Pancreas (tissue), 10 donors: ENCODE measurements at regions not wholly inside any gene's neighbourhood (a gene's known extent, or its start where the extent isn't known, plus 50 kb on each side); places are given as distances from the start of the nearest gene placed in this dataset.
"Not testable (repeated sequence)": the region's sequence is repeated elsewhere in the genome, so short reads cannot be mapped to it uniquely, and the experiment has no call there.

Experiments used
- ATAC-seq, 4 donors: fragments of 200-7000 bp; cut with Tn5 transposase; one replicate each; pipeline versions ENCODE4 v1.8.0 to v1.9.1; 2020; ENCODE audit warnings: mild to moderate bottlenecking in 4 of 4, moderate library complexity in 4 of 4
- DNase-seq, 6 donors: peaks; one replicate each; pipeline ENCODE4 v3.0.0-alpha.2; 2020
- FAIRE-seq: peaks from 2 replicates; lab custom pipeline; 2012; peaks lifted over from hg19 to GRCh38; lab: Jason Lieb, UNC
- H3K27ac ChIP-seq, 4 donors: fragments of 200-600 bp; sonication (generic); 1 replicate in 3 of 4; 2 replicates in 1 of 4; pipeline versions ENCODE4 v1.5.0 to v1.8.0; 2020
- H3K27me3 ChIP-seq, 4 donors: fragments of 200-600 bp; one replicate each; pipeline ENCODE4 v1.8.0; 2021
- H3K36me3 ChIP-seq, 3 donors: fragments of 200-600 bp; sonication (generic) in 1 of 3; one replicate each; pipeline versions ENCODE4 v1.5.0 to v1.8.0; 2020 to 2021
- H3K4me1 ChIP-seq, 3 donors: fragments of 200-600 bp; one replicate each; pipeline ENCODE4 v1.8.0; 2021
- H3K4me3 ChIP-seq, 4 donors: fragments of 200-600 bp; sonication (generic) in 2 of 4; one replicate each; pipeline versions ENCODE4 v1.5.0 to v1.8.0; 2020 to 2021
- H3K9me3 ChIP-seq, 4 donors: fragments of 200-600 bp; one replicate each; pipeline ENCODE4 v1.8.0; 2021
- WGBS, 2 donors: extraction: QIAGEN DNeasy Blood & Tissue Kit; methylation state at CpG; one replicate each; pipeline ENCODE4 v1.1.7; 2013; 5-methylcytosine and 5-hydroxymethylcytosine counted together
- intact Hi-C, 3 donors: fragments of 100-400 bp; cut with DNase I; formaldehyde crosslinking; loops; one replicate each; pipeline versions ENCODE4 v1.11.1 to v1.14.2; 2022
- TF ChIP-seq, protein P1 (sequence below), 4 donors: fragments of 200-600 bp; sonication (generic) in 3 of 4; IDR thresholded peaks; one replicate each; pipeline versions ENCODE4 v1.5.0 to v1.8.0; 2021; ENCODE audit warnings: antibody characterized with exemption in 4 of 4
- donor health status: healthy with polysubstance abuse.
- donor health status: DM: no; HTN: no; CAD: no; lungs with moderate emphysema.
- donor health status: DM: no; HTN: no; CAD: no.
- donor health status: control.
- donor health status: control.
- donor health status: Bipolar disorder and iron deficiency.
- donor health status: DM: yes; HTN: yes; CAD: no.
- donor health status: DM: no; HTN: no; CAD: no.
- donor health status: DM: no; HTN: no; CAD: no.
- donor health status: DM: yes; HTN: yes; CAD: no.

DNA sequence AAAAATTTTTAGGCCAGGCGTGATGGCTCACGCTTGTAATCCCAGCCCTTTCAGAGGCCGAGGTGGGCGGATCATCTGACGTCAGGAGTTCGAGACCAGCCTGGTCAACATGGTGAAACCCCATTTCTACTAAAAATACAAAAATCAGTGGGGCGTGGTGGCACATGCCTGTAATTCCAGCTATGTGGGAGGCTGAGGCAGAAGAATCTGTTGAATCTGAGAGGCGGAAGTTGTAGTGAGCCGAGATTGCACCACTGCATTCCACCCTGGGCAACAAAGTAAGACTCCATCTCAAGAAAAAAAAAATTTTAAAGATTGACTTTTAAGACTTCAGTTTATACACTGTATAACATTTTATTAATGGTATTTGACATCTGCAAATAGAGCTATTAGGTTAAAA lies 60.1 kb upstream of the GNAQ start:
- no peak for FAIRE-seq
- WGBS, 2 donors = 90 to 92% methylated on average over 9 of the region's 9 CpGs
- H3K27me3 ChIP-seq = no peaks in the 10 kb centered on the region

DNA sequence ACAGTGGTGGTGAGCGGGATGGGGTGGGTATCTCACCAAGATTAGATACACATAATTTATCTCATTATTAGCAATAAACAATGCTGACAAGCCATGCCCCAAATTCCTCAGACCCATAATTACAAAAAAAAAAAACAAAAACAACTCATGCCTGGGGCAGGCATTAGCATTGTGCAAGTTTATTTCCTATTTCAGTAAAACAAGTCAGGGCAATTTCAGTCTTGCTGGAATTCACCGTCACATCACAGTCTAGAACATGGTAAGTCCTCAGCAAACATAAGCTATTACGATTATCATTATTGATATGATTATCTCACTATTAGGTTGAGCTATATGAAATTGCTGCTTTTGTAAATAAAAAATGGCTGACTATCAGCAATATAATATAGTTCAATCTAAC lies 57.5 kb upstream of the GNAQ start:
- no peak for ATAC-seq
- WGBS, 2 donors = 71 to 91% methylated on average over 3 of the region's 3 CpGs
- no peaks in the 10 kb centered on the region for H3K4me1 ChIP-seq
- H3K27me3 ChIP-seq = no peaks in the 10 kb centered on the region
- DNase-seq = no peak
- H3K36me3 ChIP-seq = no peaks in the 10 kb centered on the region
- no peaks in the 10 kb centered on the region for H3K9me3 ChIP-seq
- H3K4me3 ChIP-seq = no peak overlapping the region
- H3K27ac ChIP-seq = no peak overlapping the region
- intact Hi-C loops = no loop called here
- TF ChIP-seq, protein P1, sequence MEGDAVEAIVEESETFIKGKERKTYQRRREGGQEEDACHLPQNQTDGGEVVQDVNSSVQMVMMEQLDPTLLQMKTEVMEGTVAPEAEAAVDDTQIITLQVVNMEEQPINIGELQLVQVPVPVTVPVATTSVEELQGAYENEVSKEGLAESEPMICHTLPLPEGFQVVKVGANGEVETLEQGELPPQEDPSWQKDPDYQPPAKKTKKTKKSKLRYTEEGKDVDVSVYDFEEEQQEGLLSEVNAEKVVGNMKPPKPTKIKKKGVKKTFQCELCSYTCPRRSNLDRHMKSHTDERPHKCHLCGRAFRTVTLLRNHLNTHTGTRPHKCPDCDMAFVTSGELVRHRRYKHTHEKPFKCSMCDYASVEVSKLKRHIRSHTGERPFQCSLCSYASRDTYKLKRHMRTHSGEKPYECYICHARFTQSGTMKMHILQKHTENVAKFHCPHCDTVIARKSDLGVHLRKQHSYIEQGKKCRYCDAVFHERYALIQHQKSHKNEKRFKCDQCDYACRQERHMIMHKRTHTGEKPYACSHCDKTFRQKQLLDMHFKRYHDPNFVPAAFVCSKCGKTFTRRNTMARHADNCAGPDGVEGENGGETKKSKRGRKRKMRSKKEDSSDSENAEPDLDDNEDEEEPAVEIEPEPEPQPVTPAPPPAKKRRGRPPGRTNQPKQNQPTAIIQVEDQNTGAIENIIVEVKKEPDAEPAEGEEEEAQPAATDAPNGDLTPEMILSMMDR (IDR thresholded peaks at IDR 0.05) = no peak
- FAIRE-seq = no peak

More for the DNA sequence above, 60.1 kb upstream of the GNAQ start:
- DNase-seq (no peak), ATAC-seq (no peak)
- intact Hi-C loops = no loop called here
- H3K9me3 ChIP-seq = no peaks in the 10 kb centered on the region
- TF ChIP-seq, protein P1 (IDR thresholded peaks at IDR 0.05) = no peak
- no peaks in the 10 kb centered on the region for H3K36me3 ChIP-seq
- no peaks in the 10 kb centered on the region for H3K4me1 ChIP-seq
- H3K27ac ChIP-seq = no peak overlapping the region
- H3K4me3 ChIP-seq = no peak overlapping the region

DNA sequence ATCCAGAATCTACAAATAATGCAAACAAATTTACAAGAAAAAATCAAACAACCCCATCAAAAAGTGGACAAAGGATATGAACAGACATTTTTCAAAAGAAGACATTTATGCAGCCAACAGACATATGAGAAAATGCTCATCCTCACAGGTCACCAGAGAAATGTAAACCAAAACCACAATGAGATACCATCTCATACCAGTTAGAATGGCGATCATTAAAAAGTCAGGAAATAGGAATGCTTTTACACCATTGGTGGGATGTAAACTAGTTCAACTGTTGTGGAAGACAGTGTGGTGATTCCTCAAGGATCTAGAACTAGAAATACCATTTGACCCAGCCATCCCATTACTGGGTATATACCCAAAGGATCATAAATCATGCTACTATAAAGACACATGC lies 56.6 kb upstream of the GNAQ start:
- DNase-seq, H3K27me3 ChIP-seq, H3K4me3 ChIP-seq, ATAC-seq, H3K9me3 ChIP-seq, intact Hi-C loops, H3K36me3 ChIP-seq, H3K27ac ChIP-seq, FAIRE-seq, H3K4me1 ChIP-seq: not testable (repeated sequence)
- 97 to 100% methylated on average over 1 of the region's 1 CpG for WGBS, 2 donors
